ENCODE measurements at regions not wholly inside any gene's neighbourhood (a gene's known extent, or its start where the extent isn't known, plus 50 kb on each side); places are given as distances from the start of the nearest gene placed in this dataset.

DNA sequence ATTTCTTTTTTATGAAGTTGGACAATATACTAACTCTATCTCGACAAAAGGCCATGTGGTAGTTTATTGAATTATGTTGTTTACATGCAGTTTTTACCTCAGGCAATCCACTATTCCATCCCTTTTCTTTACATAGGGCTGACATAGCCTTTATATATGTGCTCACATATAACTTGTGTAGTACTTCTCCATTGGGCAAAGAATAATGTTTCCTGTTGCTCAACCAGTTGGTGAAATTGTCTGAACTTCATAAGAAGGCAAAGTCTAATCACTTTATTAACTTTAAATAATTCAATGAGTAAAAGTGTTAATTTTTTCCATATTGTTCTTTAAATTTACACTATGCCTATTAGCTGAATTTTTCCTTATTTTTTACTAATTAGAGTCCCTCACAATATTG, 1272.1 kb downstream of the EPHA7 start:
- Histone ChIP-seq H3K4me1 (ENCODE audit: low read depth) (no peaks in the 10 kb centered on the region), H3K9me3 (no peaks in the 10 kb centered on the region), H3K36me3 (ENCODE audit: low read depth) (no peaks in the 10 kb centered on the region), H3K4me3 (no peak overlapping the region)
- ATAC-seq (no peak), DNase-seq (no peak)
- TF ChIP-seq, protein P1, sequence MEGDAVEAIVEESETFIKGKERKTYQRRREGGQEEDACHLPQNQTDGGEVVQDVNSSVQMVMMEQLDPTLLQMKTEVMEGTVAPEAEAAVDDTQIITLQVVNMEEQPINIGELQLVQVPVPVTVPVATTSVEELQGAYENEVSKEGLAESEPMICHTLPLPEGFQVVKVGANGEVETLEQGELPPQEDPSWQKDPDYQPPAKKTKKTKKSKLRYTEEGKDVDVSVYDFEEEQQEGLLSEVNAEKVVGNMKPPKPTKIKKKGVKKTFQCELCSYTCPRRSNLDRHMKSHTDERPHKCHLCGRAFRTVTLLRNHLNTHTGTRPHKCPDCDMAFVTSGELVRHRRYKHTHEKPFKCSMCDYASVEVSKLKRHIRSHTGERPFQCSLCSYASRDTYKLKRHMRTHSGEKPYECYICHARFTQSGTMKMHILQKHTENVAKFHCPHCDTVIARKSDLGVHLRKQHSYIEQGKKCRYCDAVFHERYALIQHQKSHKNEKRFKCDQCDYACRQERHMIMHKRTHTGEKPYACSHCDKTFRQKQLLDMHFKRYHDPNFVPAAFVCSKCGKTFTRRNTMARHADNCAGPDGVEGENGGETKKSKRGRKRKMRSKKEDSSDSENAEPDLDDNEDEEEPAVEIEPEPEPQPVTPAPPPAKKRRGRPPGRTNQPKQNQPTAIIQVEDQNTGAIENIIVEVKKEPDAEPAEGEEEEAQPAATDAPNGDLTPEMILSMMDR (IDR thresholded peaks at IDR 0.05): no peak
- intact Hi-C loops (cut with DNase I, micrococcal nuclease): no loop called here

DNA sequence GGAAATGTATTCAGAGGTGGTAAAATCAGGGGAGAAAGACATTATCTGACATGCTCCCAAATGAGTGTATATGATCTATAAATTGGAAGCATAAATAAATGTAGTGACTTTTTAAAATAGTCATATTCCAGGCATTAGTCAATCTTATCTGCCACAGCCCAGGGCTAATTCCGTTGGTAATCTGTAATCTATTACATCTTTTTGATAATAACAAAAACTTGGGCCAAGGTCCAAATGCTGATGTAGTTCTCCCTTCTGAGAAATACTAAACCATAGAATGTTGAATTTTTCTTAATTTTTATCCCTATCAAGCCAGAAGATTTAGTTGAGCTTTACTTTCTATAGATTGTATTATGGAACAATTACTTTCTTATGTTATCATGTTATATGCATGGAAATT, 1279.8 kb downstream of the EPHA7 start:
- Histone ChIP-seq H3K36me3 (ENCODE audit: low read depth) (no peaks in the 10 kb centered on the region), H3K4me1 (ENCODE audit: low read depth) (no peaks in the 10 kb centered on the region), H3K4me3 (no peak overlapping the region), H3K9me3 (no peaks in the 10 kb centered on the region)
- TF ChIP-seq, protein P1 (IDR thresholded peaks at IDR 0.05): no peak
- ATAC-seq (no peak), DNase-seq (no peak)
- intact Hi-C loops (cut with DNase I, micrococcal nuclease): no loop called here

DNA sequence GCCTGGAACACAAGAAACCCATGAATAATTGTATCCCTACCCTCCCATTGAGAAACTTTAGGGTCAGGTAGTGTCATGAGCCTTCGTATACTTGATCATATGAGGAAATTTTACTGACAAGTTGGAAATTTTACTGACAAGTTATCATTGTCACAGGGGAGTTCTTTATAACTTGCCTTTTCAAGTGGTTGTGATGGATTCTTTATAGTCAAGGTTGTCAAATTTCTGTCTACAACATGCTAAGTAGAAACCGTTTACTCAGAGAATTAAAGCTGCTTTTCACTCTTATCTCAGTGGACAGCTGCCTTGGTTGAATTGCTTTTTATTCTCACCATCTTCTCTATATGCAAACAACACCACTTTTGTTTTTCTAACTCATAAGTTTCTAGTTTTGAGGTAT, 1286.4 kb downstream of the EPHA7 start:
- no peaks in the 10 kb centered on the region for H3K36me3 ChIP-seq (ENCODE audit: low read depth)
- TF ChIP-seq, protein P1 (IDR thresholded peaks at IDR 0.05): no peak
- no peaks in the 10 kb centered on the region for H3K4me1 ChIP-seq (ENCODE audit: low read depth)
- no peak for ATAC-seq
- H3K9me3 ChIP-seq: no peaks in the 10 kb centered on the region
- H3K4me3 ChIP-seq: no peak overlapping the region
- DNase-seq: no peak
- intact Hi-C loops (cut with DNase I, micrococcal nuclease): no loop called here

DNA sequence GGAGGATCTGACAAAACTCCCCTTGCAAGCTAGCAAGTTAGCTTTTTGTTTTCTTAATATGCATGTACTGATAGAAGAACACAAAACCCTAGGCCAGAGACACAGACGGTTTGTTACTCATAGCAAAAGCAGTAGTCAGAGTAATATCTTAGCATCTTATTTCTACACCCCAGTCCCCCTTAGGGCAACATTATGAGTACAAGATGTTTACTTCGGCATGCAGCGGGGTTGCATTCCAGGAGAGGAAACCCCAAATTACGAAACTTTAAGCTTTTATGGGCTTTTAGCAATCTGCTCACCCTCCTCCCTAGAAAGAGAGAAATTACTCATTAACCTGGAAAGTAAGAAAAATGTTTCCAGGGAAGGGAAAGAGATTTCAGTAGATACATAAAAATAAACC, 1286.9 kb downstream of the EPHA7 start:
- H3K36me3 ChIP-seq (ENCODE audit: low read depth): no peaks in the 10 kb centered on the region
- DNase-seq: no peak
- intact Hi-C loops (cut with DNase I, micrococcal nuclease): no loop called here

DNA sequence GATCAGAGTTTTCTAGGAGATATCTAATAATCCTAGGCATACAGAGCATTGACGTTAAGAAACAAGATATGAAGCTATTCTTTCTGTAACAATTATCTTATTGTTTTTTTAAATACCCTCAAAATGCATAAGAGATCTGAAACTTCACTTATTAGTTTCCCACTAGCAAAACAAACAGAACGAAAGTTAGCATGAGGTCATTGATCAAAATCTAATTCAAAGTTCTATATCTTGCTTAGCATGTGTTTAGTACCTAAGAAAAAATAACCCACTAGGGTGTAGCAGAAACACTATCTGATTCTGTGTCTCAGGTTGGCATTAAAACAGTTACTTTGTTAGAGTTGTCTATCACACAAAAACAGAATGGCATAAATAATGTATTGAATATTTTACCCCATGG, 1288.4 kb downstream of the EPHA7 start:
- DNase-seq (no peak), ATAC-seq (no peak)
- H3K4me1 ChIP-seq (ENCODE audit: low read depth): no peaks in the 10 kb centered on the region
- no peaks in the 10 kb centered on the region for H3K36me3 ChIP-seq (ENCODE audit: low read depth)
- intact Hi-C loops (cut with DNase I, micrococcal nuclease): no loop called here
- H3K9me3 ChIP-seq: no peaks in the 10 kb centered on the region
- no peak overlapping the region for H3K4me3 ChIP-seq
- TF ChIP-seq, protein P1 (IDR thresholded peaks at IDR 0.05): no peak

More for the DNA sequence above, 1286.9 kb downstream of the EPHA7 start:
- Histone ChIP-seq H3K9me3 (no peaks in the 10 kb centered on the region), H3K4me1 (ENCODE audit: low read depth) (no peaks in the 10 kb centered on the region), H3K4me3 (no peak overlapping the region)
- TF ChIP-seq, protein P1 (IDR thresholded peaks at IDR 0.05): no peak
- no peak for ATAC-seq

DNA sequence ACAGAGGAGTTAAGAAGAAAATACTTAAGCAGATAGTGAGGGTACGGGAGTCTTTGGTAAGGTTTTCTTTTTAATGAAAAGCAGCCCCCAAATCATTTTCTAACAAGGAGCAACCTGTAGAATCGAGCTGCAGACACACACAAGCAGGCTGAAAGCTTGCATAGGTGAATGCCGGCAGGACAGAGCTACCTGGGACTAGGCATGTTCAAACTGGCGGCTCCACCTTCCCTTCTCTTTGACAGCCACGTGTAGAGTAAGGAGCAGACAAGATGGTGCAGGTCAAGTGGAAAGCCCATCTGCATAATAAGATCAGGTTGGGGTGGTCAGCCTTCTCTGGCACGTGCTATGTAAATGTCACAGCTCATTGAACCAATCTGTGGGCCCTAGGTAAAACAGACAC, 1292.4 kb downstream of the EPHA7 start:
- H3K4me1 ChIP-seq (ENCODE audit: low read depth): no peaks in the 10 kb centered on the region
- H3K9me3 ChIP-seq: no peaks in the 10 kb centered on the region
- DNase-seq: no peak

More for the DNA sequence above, 1292.4 kb downstream of the EPHA7 start:
- ATAC-seq: no peak
- no peaks in the 10 kb centered on the region for H3K36me3 ChIP-seq (ENCODE audit: low read depth)
- TF ChIP-seq, protein P1 (IDR thresholded peaks at IDR 0.05): no peak
- no peak overlapping the region for H3K4me3 ChIP-seq
- intact Hi-C loops (cut with DNase I, micrococcal nuclease): no loop called here
